ENCODE measurements at regions not wholly inside any gene's neighbourhood (a gene's known extent, or its start where the extent isn't known, plus 50 kb on each side); places are given as distances from the start of the nearest gene placed in this dataset.

- TF ChIP-seq CTCF (IDR thresholded peaks at IDR 0.05) (no peak), POLR2A (IDR thresholded peaks at IDR 0.05) (no peak)
Observed at GRCh38 chr2:12663306-12664037, 53.3 kb upstream of the TRIB2 start.

Measured in Peyer's patch (tissue), 4 donors.